ENCODE measurements at regions not wholly inside any gene's neighbourhood (a gene's known extent, or its start where the extent isn't known, plus 50 kb on each side); places are given as distances from the start of the nearest gene placed in this dataset.

GRCh38 chr7:12943781-12944180, 256.3 kb downstream of the ARL4A start:
- H3K4me3 ChIP-seq (ENCODE audit: low read depth, low read length, poor library complexity, severe bottlenecking): no peak overlapping the region
- no TSS peak for BruUV-seq (replicated peaks)
- ChIA-PET POLR2A (ENCODE audit: low non-redundant PET) (no interaction called here), CTCF (no interaction called here)
- H3K9me3 ChIP-seq (ENCODE audit: low read depth, low read length, poor library complexity, severe bottlenecking): no peaks in the 10 kb centered on the region
- intact Hi-C loops (cut with micrococcal nuclease; ENCODE audit: unreplicated experiment): no loop called here
- no peaks in the 10 kb centered on the region for H3K36me3 ChIP-seq (ENCODE audit: insufficient read depth, low read length, poor library complexity, severe bottlenecking)
- DNase-seq (ENCODE audit: low spot score): no peak
- no peak overlapping the region for H3K27ac ChIP-seq (ENCODE audit: low read depth, low read length, poor library complexity, severe bottlenecking)
- peaks cover 5% of the 10 kb centered on the region for H3K27me3 ChIP-seq (replicated peaks; ENCODE audit: insufficient read depth, low read depth, low read length, poor library complexity)
- H3K4me1 ChIP-seq (ENCODE audit: insufficient read depth, low read length, poor library complexity, severe bottlenecking): no peaks in the 10 kb centered on the region
- no peak for TF ChIP-seq CTCF (conservative IDR thresholded peaks at IDR 0.05; ENCODE audit: low read depth, low read length)
- no peak for TF ChIP-seq EZH2 (IDR thresholded peaks at IDR 0.05; ENCODE audit: borderline replicate concordance, low read depth, low read length, poor library complexity, severe bottlenecking)

DNA sequence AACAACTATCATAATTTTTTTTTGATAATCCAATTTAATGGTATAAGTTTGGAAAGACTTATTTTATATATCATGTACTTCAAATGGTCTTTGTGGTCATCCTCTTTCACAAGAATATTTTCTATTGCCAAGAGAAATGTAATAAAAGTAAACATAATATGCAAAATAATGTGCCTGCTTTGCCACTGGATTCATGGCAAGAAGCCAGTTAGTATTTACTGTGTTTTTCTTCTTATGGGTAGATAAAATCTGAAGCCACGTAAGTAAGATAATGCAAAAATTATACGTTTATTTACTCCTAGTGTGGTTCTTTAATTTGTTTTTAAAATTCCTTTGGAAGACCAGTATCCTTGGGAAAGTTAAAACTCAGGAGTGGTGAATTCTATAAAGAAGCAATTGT, 258.5 kb downstream of the ARL4A start:
- no peaks in the 10 kb centered on the region for H3K4me1 ChIP-seq (ENCODE audit: insufficient read depth, low read length, poor library complexity, severe bottlenecking)
- no peak overlapping the region for H3K27ac ChIP-seq (ENCODE audit: low read depth, low read length, poor library complexity, severe bottlenecking)
- no peak for TF ChIP-seq CTCF (conservative IDR thresholded peaks at IDR 0.05; ENCODE audit: low read depth, low read length)
- no peak for TF ChIP-seq EZH2 (IDR thresholded peaks at IDR 0.05; ENCODE audit: borderline replicate concordance, low read depth, low read length, poor library complexity, severe bottlenecking)
- H3K36me3 ChIP-seq (ENCODE audit: insufficient read depth, low read length, poor library complexity, severe bottlenecking): no peaks in the 10 kb centered on the region
- intact Hi-C loops (cut with micrococcal nuclease; ENCODE audit: unreplicated experiment): no loop called here
- no TSS peak for BruUV-seq (replicated peaks)
- no peak overlapping the region for H3K4me3 ChIP-seq (ENCODE audit: low read depth, low read length, poor library complexity, severe bottlenecking)
- ChIA-PET POLR2A (ENCODE audit: low non-redundant PET) (no interaction called here), CTCF (no interaction called here)
- H3K27me3 ChIP-seq (replicated peaks; ENCODE audit: insufficient read depth, low read depth, low read length, poor library complexity): peaks cover 5% of the 10 kb centered on the region
- H3K9me3 ChIP-seq (ENCODE audit: low read depth, low read length, poor library complexity, severe bottlenecking): no peaks in the 10 kb centered on the region
- no peak for DNase-seq (ENCODE audit: low spot score)

DNA sequence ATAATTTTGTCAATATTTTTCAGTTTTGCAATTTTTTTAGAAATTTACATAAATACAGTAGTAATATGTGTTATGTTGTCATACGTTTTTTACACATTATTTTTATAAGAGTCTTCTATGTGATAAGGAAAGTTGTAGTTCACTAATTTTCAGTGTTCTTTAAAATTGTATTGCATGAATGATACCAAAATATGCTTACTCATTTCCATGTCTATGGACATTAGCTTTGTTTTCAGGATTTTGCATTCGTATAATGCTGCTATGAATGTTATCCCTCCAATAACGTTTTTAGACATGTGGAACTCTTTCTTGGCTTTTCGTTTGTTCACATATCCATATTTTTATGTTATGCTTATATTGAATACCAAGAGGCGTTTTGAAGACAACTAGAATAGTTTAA, 260.0 kb downstream of the ARL4A start:
- ChIA-PET CTCF (no interaction called here), POLR2A (ENCODE audit: low non-redundant PET) (interaction anchor here (0.6 kb wide), 1 partner anchor 161 kb away, joined by 3 read pairs; no protein-coding TSS in a partner anchor)
- TF ChIP-seq EZH2 (IDR thresholded peaks at IDR 0.05; ENCODE audit: borderline replicate concordance, low read depth, low read length, poor library complexity, severe bottlenecking): no peak
- TF ChIP-seq CTCF (conservative IDR thresholded peaks at IDR 0.05; ENCODE audit: low read depth, low read length): no peak
- H3K4me3 ChIP-seq (ENCODE audit: low read depth, low read length, poor library complexity, severe bottlenecking): no peak overlapping the region
- DNase-seq (ENCODE audit: low spot score): no peak
- H3K9me3 ChIP-seq (ENCODE audit: low read depth, low read length, poor library complexity, severe bottlenecking): no peaks in the 10 kb centered on the region
- intact Hi-C loops (cut with micrococcal nuclease; ENCODE audit: unreplicated experiment): no loop called here
- no peak overlapping the region for H3K27ac ChIP-seq (ENCODE audit: low read depth, low read length, poor library complexity, severe bottlenecking)
- no peaks in the 10 kb centered on the region for H3K4me1 ChIP-seq (ENCODE audit: insufficient read depth, low read length, poor library complexity, severe bottlenecking)
- H3K36me3 ChIP-seq (ENCODE audit: insufficient read depth, low read length, poor library complexity, severe bottlenecking): no peaks in the 10 kb centered on the region
- peaks cover 5% of the 10 kb centered on the region for H3K27me3 ChIP-seq (replicated peaks; ENCODE audit: insufficient read depth, low read depth, low read length, poor library complexity)
- no TSS peak for BruUV-seq (replicated peaks)
